Dedifferentiated amniotic fluid mesenchymal stem cell (primary cell): ENCODE measurements at regions not wholly inside any gene's neighbourhood (a gene's known extent, or its start where the extent isn't known, plus 50 kb on each side); places are given as distances from the start of the nearest gene placed in this dataset.

Source experiments
- DNase-seq: peaks from one replicate; pipeline ENCODE4 v3.0.0-alpha.2; 2016; ENCODE audit errors: extremely low spot score

GRCh38 chr2:239536186-239536585, 135.4 kb upstream of the HDAC4 start:
- no peak for DNase-seq

GRCh38 chr2:239535413-239536144, 134.8 kb upstream of the HDAC4 start:
- DNase-seq, result no peak

GRCh38 chr2:239534581-239535412, 134.0 kb upstream of the HDAC4 start:
- no peak for DNase-seq

- DNase-seq, result no peak
These were observed 132.9 kb upstream of the HDAC4 start for GRCh38 chr2:239533569-239534316.

GRCh38 chr2:239532859-239533258, 132.0 kb upstream of the HDAC4 start:
- no peak for DNase-seq

GRCh38 chr2:239532250-239532649, 131.4 kb upstream of the HDAC4 start:
- DNase-seq, result no peak

- DNase-seq, result no peak
These were observed 130.8 kb upstream of the HDAC4 start for GRCh38 chr2:239531456-239532241.

- DNase-seq, result no peak
These were observed 130.0 kb upstream of the HDAC4 start for GRCh38 chr2:239530749-239531316.

- no peak for DNase-seq
These were observed 128.6 kb upstream of the HDAC4 start for GRCh38 chr2:239529313-239530015.

- no peak for DNase-seq
These were observed 128.1 kb upstream of the HDAC4 start for GRCh38 chr2:239528883-239529282.

GRCh38 chr2:239528146-239528545, 127.3 kb upstream of the HDAC4 start:
- no peak for DNase-seq

GRCh38 chr2:239526666-239527415, 126.0 kb upstream of the HDAC4 start:
- DNase-seq, result no peak

- DNase-seq, result no peak
These were observed 125.2 kb upstream of the HDAC4 start for GRCh38 chr2:239526038-239526437.

- no peak for DNase-seq
These were observed 123.1 kb upstream of the HDAC4 start for GRCh38 chr2:239523954-239524330.

- DNase-seq, result no peak
These were observed 122.5 kb upstream of the HDAC4 start for GRCh38 chr2:239523147-239523953.

GRCh38 chr2:239522740-239523119, 121.9 kb upstream of the HDAC4 start:
- no peak for DNase-seq

- no peak for DNase-seq
These were observed 121.4 kb upstream of the HDAC4 start for GRCh38 chr2:239522002-239522739.

GRCh38 chr2:239521518-239521815, 120.6 kb upstream of the HDAC4 start:
- DNase-seq, result no peak
